Pancreas (tissue), 10 donors: ENCODE measurements at regions not wholly inside any gene's neighbourhood (a gene's known extent, or its start where the extent isn't known, plus 50 kb on each side); places are given as distances from the start of the nearest gene placed in this dataset.

Experiments used
- ATAC-seq, 4 donors: fragments of 200-7000 bp; cut with Tn5 transposase; one replicate each; pipeline versions ENCODE4 v1.8.0 to v1.9.1; 2020; ENCODE audit warnings: mild to moderate bottlenecking in 4 of 4, moderate library complexity in 4 of 4
- DNase-seq, 6 donors: peaks; one replicate each; pipeline ENCODE4 v3.0.0-alpha.2; 2020
- FAIRE-seq: peaks from 2 replicates; lab custom pipeline; 2012; peaks lifted over from hg19 to GRCh38; lab: Jason Lieb, UNC
- H3K27ac ChIP-seq, 4 donors: fragments of 200-600 bp; sonication (generic); 1 replicate in 3 of 4; 2 replicates in 1 of 4; pipeline versions ENCODE4 v1.5.0 to v1.8.0; 2020
- H3K27me3 ChIP-seq, 4 donors: fragments of 200-600 bp; one replicate each; pipeline ENCODE4 v1.8.0; 2021
- H3K36me3 ChIP-seq, 3 donors: fragments of 200-600 bp; sonication (generic) in 1 of 3; one replicate each; pipeline versions ENCODE4 v1.5.0 to v1.8.0; 2020 to 2021
- H3K4me1 ChIP-seq, 3 donors: fragments of 200-600 bp; one replicate each; pipeline ENCODE4 v1.8.0; 2021
- H3K4me3 ChIP-seq, 4 donors: fragments of 200-600 bp; sonication (generic) in 2 of 4; one replicate each; pipeline versions ENCODE4 v1.5.0 to v1.8.0; 2020 to 2021
- H3K9me3 ChIP-seq, 4 donors: fragments of 200-600 bp; one replicate each; pipeline ENCODE4 v1.8.0; 2021
- WGBS, 2 donors: extraction: QIAGEN DNeasy Blood & Tissue Kit; methylation state at CpG; one replicate each; pipeline ENCODE4 v1.1.7; 2013; 5-methylcytosine and 5-hydroxymethylcytosine counted together
- intact Hi-C, 3 donors: fragments of 100-400 bp; cut with DNase I; formaldehyde crosslinking; loops; one replicate each; pipeline versions ENCODE4 v1.11.1 to v1.14.2; 2022
- TF ChIP-seq, protein P1 (sequence below), 4 donors: fragments of 200-600 bp; sonication (generic) in 3 of 4; IDR thresholded peaks; one replicate each; pipeline versions ENCODE4 v1.5.0 to v1.8.0; 2021; ENCODE audit warnings: antibody characterized with exemption in 4 of 4
- donor health status: healthy with polysubstance abuse.
- donor health status: DM: no; HTN: no; CAD: no; lungs with moderate emphysema.
- donor health status: DM: no; HTN: no; CAD: no.
- donor health status: control.
- donor health status: control.
- donor health status: Bipolar disorder and iron deficiency.
- donor health status: DM: yes; HTN: yes; CAD: no.
- donor health status: DM: no; HTN: no; CAD: no.
- donor health status: DM: no; HTN: no; CAD: no.
- donor health status: DM: yes; HTN: yes; CAD: no.

DNA sequence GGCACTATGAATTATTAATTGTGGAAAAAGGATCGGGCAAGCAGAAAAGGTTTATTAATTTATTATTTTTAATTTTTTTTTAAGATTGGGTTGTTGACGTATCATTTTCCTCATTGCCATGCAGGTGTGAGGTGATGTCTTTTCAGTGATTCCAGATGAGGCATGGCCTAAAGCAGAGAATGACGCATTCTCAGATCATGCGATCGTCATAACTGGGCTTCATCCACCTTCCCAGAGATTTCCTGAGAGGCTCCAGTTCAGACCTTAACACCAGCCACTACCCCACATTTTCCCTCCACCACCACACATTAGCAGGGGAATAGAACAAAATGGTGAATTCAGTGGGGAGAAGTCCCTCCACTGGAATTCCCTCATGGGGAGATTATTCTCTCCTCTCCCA is 518.4 kb upstream of the SPHKAP start:
- TF ChIP-seq, protein P1, sequence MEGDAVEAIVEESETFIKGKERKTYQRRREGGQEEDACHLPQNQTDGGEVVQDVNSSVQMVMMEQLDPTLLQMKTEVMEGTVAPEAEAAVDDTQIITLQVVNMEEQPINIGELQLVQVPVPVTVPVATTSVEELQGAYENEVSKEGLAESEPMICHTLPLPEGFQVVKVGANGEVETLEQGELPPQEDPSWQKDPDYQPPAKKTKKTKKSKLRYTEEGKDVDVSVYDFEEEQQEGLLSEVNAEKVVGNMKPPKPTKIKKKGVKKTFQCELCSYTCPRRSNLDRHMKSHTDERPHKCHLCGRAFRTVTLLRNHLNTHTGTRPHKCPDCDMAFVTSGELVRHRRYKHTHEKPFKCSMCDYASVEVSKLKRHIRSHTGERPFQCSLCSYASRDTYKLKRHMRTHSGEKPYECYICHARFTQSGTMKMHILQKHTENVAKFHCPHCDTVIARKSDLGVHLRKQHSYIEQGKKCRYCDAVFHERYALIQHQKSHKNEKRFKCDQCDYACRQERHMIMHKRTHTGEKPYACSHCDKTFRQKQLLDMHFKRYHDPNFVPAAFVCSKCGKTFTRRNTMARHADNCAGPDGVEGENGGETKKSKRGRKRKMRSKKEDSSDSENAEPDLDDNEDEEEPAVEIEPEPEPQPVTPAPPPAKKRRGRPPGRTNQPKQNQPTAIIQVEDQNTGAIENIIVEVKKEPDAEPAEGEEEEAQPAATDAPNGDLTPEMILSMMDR (IDR thresholded peaks at IDR 0.05): no peak
- H3K36me3 ChIP-seq: no peaks in the 10 kb centered on the region
- no peaks in the 10 kb centered on the region for H3K27me3 ChIP-seq
- no peak for DNase-seq
- no peaks in the 10 kb centered on the region for H3K4me1 ChIP-seq
- FAIRE-seq: no peak
- intact Hi-C loops: no loop called here
- 87 to 95% methylated on average over 5 of the region's 5 CpGs for WGBS, 2 donors
- ATAC-seq: no peak
- no peaks in the 10 kb centered on the region for H3K9me3 ChIP-seq
- no peak overlapping the region for H3K27ac ChIP-seq
- H3K4me3 ChIP-seq: no peak overlapping the region

DNA sequence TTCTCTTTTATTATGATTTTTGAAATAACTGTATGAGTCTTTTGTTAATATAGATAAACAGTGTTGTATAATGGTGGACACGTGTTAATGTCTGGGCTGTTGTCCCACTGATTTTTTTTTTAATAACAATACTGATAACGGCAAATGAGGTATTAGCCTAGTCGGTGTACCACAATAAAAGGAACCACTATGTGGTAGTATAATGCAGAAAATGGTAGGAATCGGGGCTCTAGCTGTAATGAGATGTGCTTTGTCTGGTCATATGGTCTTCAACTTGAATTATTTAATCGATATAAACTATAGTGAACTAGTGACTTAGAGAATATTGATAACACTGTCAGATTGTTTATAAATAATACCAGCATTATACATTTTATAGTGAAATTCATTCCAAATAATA is 517.9 kb upstream of the SPHKAP start:
- no peak for DNase-seq
- Histone ChIP-seq H3K4me3 (no peak overlapping the region), H3K9me3 (no peaks in the 10 kb centered on the region), H3K27ac (no peak overlapping the region), H3K36me3 (no peaks in the 10 kb centered on the region), H3K4me1 (no peaks in the 10 kb centered on the region), H3K27me3 (no peaks in the 10 kb centered on the region)
- ATAC-seq: no peak
- TF ChIP-seq, protein P1 (IDR thresholded peaks at IDR 0.05): no peak
- intact Hi-C loops: no loop called here
- no peak for FAIRE-seq
- 33 to 42% methylated on average over 5 of the region's 5 CpGs for WGBS, 2 donors

DNA sequence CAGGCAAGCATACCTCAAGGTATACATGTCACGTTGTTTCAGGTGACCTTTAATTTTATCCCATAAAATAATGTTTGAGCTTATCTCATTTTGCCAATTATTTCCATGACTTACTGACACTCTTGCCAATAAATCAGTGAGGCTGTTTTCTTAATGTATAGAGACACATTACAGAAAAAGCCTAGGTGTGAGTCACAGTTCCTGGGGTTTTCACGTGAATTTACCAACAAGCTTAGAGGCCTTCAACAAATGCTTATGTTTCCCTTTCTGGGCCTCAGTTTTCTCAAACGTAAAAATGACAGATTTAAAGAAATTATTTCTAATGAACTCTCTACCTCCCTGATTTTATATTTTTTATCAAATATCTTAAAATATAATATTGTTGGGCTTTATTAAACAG is 517.5 kb upstream of the SPHKAP start:
- ATAC-seq (no peak), FAIRE-seq (no peak), DNase-seq (no peak)
- no peaks in the 10 kb centered on the region for H3K36me3 ChIP-seq
- no peaks in the 10 kb centered on the region for H3K9me3 ChIP-seq
- no peak overlapping the region for H3K4me3 ChIP-seq
- no peak overlapping the region for H3K27ac ChIP-seq
- WGBS, 2 donors: 60 to 68% methylated on average over 3 of the region's 3 CpGs
- H3K4me1 ChIP-seq: no peaks in the 10 kb centered on the region
- intact Hi-C loops: no loop called here
- no peaks in the 10 kb centered on the region for H3K27me3 ChIP-seq
- TF ChIP-seq, protein P1 (IDR thresholded peaks at IDR 0.05): no peak

DNA sequence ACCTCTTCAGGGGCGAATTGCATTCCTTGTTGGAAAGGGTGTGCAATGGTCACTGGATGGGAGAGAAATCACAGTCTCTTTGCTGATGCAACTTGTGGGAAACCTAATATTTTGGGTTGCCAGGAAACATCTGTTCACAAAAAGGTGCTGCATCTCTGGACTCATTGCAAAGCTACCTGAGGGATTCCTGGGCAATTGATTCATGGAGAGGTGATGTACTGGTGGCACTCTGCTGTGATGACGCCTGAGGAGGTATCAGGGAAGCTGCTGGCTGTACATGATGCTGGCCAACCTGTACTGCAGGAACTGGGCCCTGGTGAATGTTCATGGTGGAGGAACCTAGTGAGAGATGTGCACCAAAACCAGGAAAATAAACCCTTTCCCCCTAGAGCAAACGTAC is 516.0 kb upstream of the SPHKAP start:
- FAIRE-seq (no peak), ATAC-seq (no peak), DNase-seq (no peak)
- Histone ChIP-seq H3K36me3 (no peaks in the 10 kb centered on the region), H3K4me1 (no peaks in the 10 kb centered on the region), H3K4me3 (no peak overlapping the region), H3K27ac (no peak overlapping the region), H3K9me3 (no peaks in the 10 kb centered on the region), H3K27me3 (no peaks in the 10 kb centered on the region)
- intact Hi-C loops: no loop called here
- 58 to 66% methylated on average over 3 of the region's 3 CpGs for WGBS, 2 donors
- TF ChIP-seq, protein P1 (IDR thresholded peaks at IDR 0.05): no peak

DNA sequence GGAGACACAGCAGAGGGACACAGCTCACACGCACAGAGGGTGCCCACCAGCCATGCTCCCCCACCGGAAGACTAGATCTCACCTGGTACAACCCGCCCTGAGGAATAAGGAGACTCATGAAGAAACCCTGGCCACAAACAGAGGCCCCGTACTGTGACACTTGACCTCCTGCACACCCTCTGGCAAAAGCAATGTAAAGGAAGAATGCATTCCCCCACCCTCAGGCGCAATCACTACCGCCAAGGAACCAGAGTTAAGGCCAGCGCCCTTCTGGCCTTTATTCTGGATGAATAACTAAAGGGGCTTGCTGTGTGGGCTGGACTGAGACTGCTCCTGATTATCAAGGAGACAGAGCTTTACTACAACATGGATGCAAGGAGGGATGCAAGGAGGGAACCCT is 509.2 kb upstream of the SPHKAP start:
- no peak overlapping the region for H3K4me3 ChIP-seq
- DNase-seq (no peak), FAIRE-seq (no peak), ATAC-seq (no peak)
- H3K36me3 ChIP-seq: no peaks in the 10 kb centered on the region
- H3K9me3 ChIP-seq: no peaks in the 10 kb centered on the region
- no peaks in the 10 kb centered on the region for H3K27me3 ChIP-seq
- TF ChIP-seq, protein P1 (IDR thresholded peaks at IDR 0.05): no peak
- H3K4me1 ChIP-seq: no peaks in the 10 kb centered on the region
- no peak overlapping the region for H3K27ac ChIP-seq
- intact Hi-C loops: no loop called here
- 73 to 77% methylated on average over 7 of the region's 7 CpGs for WGBS, 2 donors
